PC-9 (cell line): ENCODE measurements at regions not wholly inside any gene's neighbourhood (a gene's known extent, or its start where the extent isn't known, plus 50 kb on each side); places are given as distances from the start of the nearest gene placed in this dataset.

Experiments used
- BruUV-seq: library from RNA; stranded (reverse); fragments of 400-500 nt; replicated peaks from 2 replicates; lab custom pipeline; 2021; lab: Mats Ljungman, UMichigan
- CTCF ChIA-PET: fragments of 300-600 bp; sonication (Branson Sonifier 250); formaldehyde crosslinking; loops from one replicate; lab custom pipeline; 2022; ENCODE audit warnings: antibody characterized with exemption; lab: Charles Lee
- POLR2A ChIA-PET: fragments of 300-600 bp; sonication (Branson Sonifier 250); formaldehyde crosslinking; loops from one replicate; lab custom pipeline; 2022; ENCODE audit warnings: antibody characterized with exemption; ENCODE audit not compliant: unreplicated experiment; lab: Charles Lee
- DNase-seq, 2 experiments: peaks; one replicate each; pipeline versions ENCODE4 v3.0.0 to v3.0.0-alpha.2; 2015 to 2022; ENCODE audit warnings: mixed read lengths in 1 of 2
- H2AFZ ChIP-seq: fragments of 200-600 bp; sonication (generic); 2 replicates; pipeline ENCODE4 v1.8.1; 2017; ENCODE audit warnings: antibody characterized with exemption
- H3F3A ChIP-seq: fragments of 200-600 bp; sonication (generic); 2 replicates; pipeline ENCODE4 v1.8.1; 2017; ENCODE audit warnings: antibody characterized with exemption, mild to moderate bottlenecking, low read depth; ENCODE audit not compliant: insufficient read depth
- H3K27ac ChIP-seq: fragments of 200-600 bp; sonication (generic); 2 replicates; pipeline ENCODE4 v1.6.1; 2016; ENCODE audit warnings: mixed run types
- H3K27me3 ChIP-seq: fragments of 200-600 bp; sonication (generic); 2 replicates; pipeline ENCODE4 v1.6.1; 2016; ENCODE audit warnings: low read depth, mixed run types; ENCODE audit not compliant: insufficient read depth
- H3K36me3 ChIP-seq: fragments of 200-600 bp; sonication (generic); 2 replicates; pipeline ENCODE4 v1.6.1; 2016; ENCODE audit warnings: low read depth, mixed run types
- H3K4me1 ChIP-seq: fragments of 200-600 bp; sonication (generic); replicated peaks from 2 replicates; pipeline ENCODE4 v1.6.1; 2016; ENCODE audit warnings: mixed run types; ENCODE audit not compliant: insufficient read depth
- H3K4me2 ChIP-seq: fragments of 200-600 bp; sonication (generic); 2 replicates; pipeline ENCODE4 v1.6.1; 2017; ENCODE audit warnings: mixed run types
- H3K4me3 ChIP-seq: fragments of 200-600 bp; sonication (generic); 2 replicates; pipeline ENCODE4 v1.6.1; 2016; ENCODE audit warnings: mixed run types
- H3K79me2 ChIP-seq: fragments of 200-600 bp; sonication (generic); 2 replicates; pipeline ENCODE4 v1.6.1; 2017; ENCODE audit warnings: low read depth, mixed run types
- H3K9me2 ChIP-seq: fragments of 200-600 bp; sonication (generic); 2 replicates; pipeline ENCODE4 v1.8.1; 2017; ENCODE audit warnings: mild to moderate bottlenecking; ENCODE audit not compliant: insufficient read depth
- H3K9me3 ChIP-seq: fragments of 200-600 bp; sonication (generic); 2 replicates; pipeline ENCODE4 v1.8.1; 2016; ENCODE audit warnings: low read depth; ENCODE audit not compliant: insufficient read depth
- H4K20me1 ChIP-seq: fragments of 200-600 bp; sonication (generic); 2 replicates; pipeline ENCODE4 v1.8.1; 2017; ENCODE audit not compliant: insufficient read depth
- EZH2 ChIP-seq: fragments of 200-600 bp; sonication (generic); IDR thresholded peaks from 2 replicates; pipeline ENCODE4 v1.8.0; 2017; ENCODE audit warnings: antibody characterized with exemption, low read depth
- intact Hi-C: fragments of 100-400 bp; cut with micrococcal nuclease; formaldehyde crosslinking; loops from one replicate; pipeline ENCODE4 v1.10.0; 2022; ENCODE audit not compliant: unreplicated experiment
- TF ChIP-seq, protein P1 (sequence below): fragments of 200-600 bp; sonication (generic); conservative IDR thresholded peaks from 2 replicates; pipeline ENCODE4 v1.6.1; 2017; ENCODE audit warnings: mixed run types, antibody characterized with exemption, mild to moderate bottlenecking, moderate library complexity

DNA sequence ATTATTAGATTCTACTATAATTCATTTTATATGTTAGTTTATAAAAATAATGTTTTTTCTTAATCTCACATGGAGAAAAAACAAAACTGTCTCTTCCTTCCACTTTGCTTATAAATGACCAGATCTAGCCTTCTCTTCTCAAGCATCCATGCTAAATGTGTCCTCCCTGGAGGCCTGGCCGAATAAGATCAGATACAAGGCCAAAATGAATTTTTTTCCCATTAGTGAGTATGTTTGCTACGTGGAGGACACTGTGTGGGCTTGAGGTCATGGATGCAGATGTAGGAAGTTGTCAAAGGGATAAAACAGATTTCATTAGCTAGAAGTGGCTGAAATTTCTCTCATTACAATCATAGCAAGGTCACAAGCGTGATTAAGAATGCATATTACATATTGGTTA lies 1244.9 kb upstream of the SEL1L start:
- H3K4me1 ChIP-seq, result no peaks in the 10 kb centered on the region
- ChIA-PET CTCF (no interaction called here), POLR2A (no interaction called here)
- intact Hi-C loops, result no loop called here
- H3K9me3 ChIP-seq, result no peaks in the 10 kb centered on the region
- no TSS peak for BruUV-seq
- no peaks in the 10 kb centered on the region for H3K36me3 ChIP-seq
- H3K4me2 ChIP-seq, result no peak overlapping the region
- H3K79me2 ChIP-seq, result no peaks in the 10 kb centered on the region
- H4K20me1 ChIP-seq, result no peaks in the 10 kb centered on the region
- H3K4me3 ChIP-seq, result no peak overlapping the region
- H3F3A ChIP-seq, result no peaks in the 10 kb centered on the region
- DNase-seq, result no peak
- no peaks in the 10 kb centered on the region for H3K9me2 ChIP-seq
- H3K27ac ChIP-seq, result no peak overlapping the region
- H2AFZ ChIP-seq, result no peak overlapping the region
- no peak for TF ChIP-seq EZH2
- TF ChIP-seq, protein P1, sequence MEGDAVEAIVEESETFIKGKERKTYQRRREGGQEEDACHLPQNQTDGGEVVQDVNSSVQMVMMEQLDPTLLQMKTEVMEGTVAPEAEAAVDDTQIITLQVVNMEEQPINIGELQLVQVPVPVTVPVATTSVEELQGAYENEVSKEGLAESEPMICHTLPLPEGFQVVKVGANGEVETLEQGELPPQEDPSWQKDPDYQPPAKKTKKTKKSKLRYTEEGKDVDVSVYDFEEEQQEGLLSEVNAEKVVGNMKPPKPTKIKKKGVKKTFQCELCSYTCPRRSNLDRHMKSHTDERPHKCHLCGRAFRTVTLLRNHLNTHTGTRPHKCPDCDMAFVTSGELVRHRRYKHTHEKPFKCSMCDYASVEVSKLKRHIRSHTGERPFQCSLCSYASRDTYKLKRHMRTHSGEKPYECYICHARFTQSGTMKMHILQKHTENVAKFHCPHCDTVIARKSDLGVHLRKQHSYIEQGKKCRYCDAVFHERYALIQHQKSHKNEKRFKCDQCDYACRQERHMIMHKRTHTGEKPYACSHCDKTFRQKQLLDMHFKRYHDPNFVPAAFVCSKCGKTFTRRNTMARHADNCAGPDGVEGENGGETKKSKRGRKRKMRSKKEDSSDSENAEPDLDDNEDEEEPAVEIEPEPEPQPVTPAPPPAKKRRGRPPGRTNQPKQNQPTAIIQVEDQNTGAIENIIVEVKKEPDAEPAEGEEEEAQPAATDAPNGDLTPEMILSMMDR, result no peak
- no peaks in the 10 kb centered on the region for H3K27me3 ChIP-seq

DNA sequence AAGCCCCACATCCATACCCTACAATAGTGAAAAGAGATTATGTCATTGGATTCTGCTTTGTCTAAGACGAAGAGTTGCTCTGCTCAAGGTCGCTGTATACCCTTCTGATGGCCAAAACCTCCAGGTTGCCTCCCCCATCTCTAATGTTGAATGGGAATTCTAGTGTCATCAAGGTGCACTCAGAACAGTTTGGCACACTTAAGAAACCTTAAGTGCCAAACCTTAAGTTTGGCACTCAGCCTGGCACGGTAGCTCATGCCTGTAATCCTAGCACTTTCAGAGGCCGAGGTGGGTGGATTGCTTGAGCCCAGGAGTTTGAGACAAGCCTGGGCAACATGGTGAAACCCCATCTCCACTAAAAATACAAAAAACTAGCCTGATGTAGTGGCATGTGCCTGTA lies 1245.6 kb upstream of the SEL1L start:
- Histone ChIP-seq H3K4me1 (no peaks in the 10 kb centered on the region), H3K9me3 (no peaks in the 10 kb centered on the region), H3K27me3 (no peaks in the 10 kb centered on the region), H3K36me3 (no peaks in the 10 kb centered on the region), H3K4me2 (no peak overlapping the region), H3K27ac (no peak overlapping the region), H2AFZ (no peak overlapping the region), H3K9me2 (no peaks in the 10 kb centered on the region), H3F3A (no peaks in the 10 kb centered on the region), H3K79me2 (no peaks in the 10 kb centered on the region), H3K4me3 (no peak overlapping the region), H4K20me1 (no peaks in the 10 kb centered on the region)
- intact Hi-C loops, result no loop called here
- no TSS peak for BruUV-seq
- ChIA-PET POLR2A (no interaction called here), CTCF (no interaction called here)
- DNase-seq, result no peak
- no peak for TF ChIP-seq EZH2
- TF ChIP-seq, protein P1, result no peak

DNA sequence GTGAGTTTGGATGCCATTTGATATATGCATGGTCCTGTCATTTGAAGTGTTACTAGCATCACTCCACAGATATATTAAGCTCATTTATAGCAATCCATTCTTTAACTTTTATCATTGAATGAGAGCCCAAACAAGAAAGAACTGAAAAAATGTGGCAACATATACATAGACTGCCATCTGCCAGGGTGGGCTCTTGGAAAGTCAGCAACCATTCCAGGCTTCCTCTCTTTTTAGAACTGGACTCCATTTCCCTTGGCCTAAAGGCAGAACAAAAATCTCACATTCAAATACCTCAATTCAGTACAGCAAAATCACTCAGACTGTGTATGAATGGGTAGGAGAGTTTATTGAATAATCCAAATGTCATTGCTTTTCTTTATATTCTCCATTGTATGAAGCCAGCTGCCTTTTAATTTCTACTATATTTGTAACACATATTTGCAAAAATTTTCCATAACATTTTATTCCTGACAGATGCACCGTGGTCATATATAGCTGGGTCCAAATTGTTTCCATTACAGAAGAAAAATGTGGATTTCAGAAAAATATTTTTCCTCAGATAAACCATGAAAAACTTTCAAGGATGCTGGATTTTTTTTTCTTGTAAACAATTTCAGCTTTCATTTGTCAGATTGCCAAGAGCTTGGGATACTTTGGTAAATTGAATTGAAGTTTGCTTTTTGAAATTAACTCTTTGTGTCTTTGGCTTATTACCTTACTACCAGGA lies 1252.3 kb upstream of the SEL1L start:
- TF ChIP-seq, protein P1, result no peak
- no peak for TF ChIP-seq EZH2
- ChIA-PET POLR2A (no interaction called here), CTCF (no interaction called here)
- Histone ChIP-seq H3K27me3 (no peaks in the 10 kb centered on the region), H3K9me3 (no peaks in the 10 kb centered on the region), H3K4me3 (no peak overlapping the region), H3K9me2 (no peaks in the 10 kb centered on the region), H3K36me3 (no peaks in the 10 kb centered on the region), H3K79me2 (no peaks in the 10 kb centered on the region), H2AFZ (no peak overlapping the region), H3K27ac (no peak overlapping the region), H3K4me2 (no peak overlapping the region), H3K4me1 (no peaks in the 10 kb centered on the region), H4K20me1 (no peaks in the 10 kb centered on the region), H3F3A (no peaks in the 10 kb centered on the region)
- no TSS peak for BruUV-seq
- DNase-seq, result no peak
- intact Hi-C loops, result no loop called here
